ENCODE measurements at regions not wholly inside any gene's neighbourhood (a gene's known extent, or its start where the extent isn't known, plus 50 kb on each side); places are given as distances from the start of the nearest gene placed in this dataset.
"Not testable (repeated sequence)": the region's sequence is repeated elsewhere in the genome, so short reads cannot be mapped to it uniquely, and the experiment has no call there.

DNA sequence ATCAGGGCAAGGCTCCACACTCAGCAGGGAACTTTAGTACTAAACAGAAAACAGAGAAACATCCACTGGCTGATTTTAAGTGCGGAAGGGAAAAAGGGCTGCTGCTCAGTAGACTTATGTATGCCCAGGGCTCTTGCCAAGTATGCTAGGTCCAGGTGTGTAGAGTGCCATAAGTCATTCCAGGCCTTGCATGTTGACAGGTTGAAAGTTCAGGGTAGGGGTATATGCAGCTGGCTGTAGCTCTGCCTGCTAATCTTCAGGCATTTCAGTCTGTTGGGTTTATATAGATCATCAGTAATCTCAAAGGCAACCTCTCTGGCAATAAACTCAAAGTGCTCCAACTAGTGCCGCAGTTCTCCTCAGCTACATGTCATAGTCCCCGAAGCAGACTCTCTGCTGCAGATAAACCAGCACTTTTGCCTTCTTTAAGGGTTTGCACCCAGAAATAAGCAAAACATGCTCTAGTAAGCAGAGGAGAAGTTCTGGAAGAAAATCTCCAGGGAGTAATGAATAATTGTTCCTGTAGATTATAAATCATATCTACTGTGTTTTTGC lies 134.9 kb upstream of the GRIA3 start:
- no peak for DNase-seq (ENCODE audit: low read depth in 2 of 3, low spot score in 1 of 3)

DNA sequence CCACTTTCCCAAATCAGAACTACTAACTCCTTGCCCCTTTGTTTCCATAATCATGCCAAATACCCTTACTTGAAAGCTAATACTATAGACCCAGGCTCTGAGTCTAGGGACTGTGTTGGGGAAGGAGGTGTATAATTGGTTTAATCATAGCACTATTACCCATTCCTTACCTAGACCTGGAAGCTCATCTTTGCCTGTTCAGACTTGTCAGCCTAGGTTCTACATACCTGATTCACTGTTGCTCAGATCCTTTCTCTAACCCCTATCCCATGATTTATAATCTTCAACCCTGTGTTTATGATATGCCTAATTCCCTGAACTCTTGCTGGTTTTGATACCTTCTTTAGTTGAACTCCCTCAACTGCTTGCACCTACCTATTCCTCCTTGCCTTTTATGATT lies 123.1 kb upstream of the GRIA3 start:
- DNase-seq (ENCODE audit: low read depth in 2 of 3, low spot score in 1 of 3): no peak

DNA sequence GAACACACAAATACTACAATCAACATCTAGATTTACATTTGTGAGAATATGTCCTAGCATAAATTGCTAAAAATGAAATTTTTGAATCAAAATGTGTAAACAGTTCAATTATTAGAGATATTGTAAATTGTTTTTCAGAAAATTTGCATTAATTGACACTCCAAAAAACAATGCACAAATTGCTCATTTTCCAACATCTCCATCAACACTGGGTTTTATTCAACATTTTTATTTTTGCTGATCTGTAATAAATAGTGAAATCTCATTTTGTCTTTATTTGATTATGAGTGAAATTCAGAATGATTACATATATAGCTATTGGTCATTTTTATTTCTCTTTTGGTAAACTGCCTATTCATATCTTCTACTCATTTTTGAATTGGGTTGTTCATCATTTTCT lies 120.0 kb upstream of the GRIA3 start:
- no peak for DNase-seq (ENCODE audit: low read depth in 2 of 3, low spot score in 1 of 3)

DNA sequence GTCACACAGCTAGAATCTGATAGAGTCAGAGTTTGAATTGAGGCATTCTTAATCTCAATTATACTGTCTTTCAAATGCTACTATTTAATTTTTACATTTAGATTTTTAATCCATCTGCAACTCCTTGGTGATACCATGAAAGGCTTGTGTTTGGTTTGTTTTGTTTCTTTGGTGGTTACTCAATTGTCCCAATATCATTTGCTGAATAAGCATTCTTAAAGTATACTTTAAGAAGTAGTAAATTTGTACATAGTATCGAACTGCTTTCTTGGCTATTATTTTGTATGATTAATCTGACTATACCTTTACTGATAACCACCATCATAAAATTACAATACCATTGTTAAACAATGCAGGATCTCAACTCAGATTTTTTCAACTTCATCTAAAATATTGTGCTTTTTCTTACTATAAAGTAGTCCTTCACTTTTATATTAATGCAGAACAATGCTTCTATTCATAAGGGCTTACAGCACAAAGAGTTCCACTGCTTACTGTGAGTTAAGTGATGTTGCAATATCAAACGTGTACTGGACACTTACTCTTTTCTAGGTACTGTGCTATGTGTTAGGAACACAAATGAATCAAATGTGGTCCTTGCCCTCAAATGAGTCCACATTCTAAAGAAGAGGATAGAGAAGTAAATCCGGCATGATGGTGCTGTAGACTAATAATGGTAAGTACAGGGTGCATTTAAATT lies 111.2 kb upstream of the GRIA3 start:
- DNase-seq (ENCODE audit: low read depth in 2 of 3, low spot score in 1 of 3): no peak

DNA sequence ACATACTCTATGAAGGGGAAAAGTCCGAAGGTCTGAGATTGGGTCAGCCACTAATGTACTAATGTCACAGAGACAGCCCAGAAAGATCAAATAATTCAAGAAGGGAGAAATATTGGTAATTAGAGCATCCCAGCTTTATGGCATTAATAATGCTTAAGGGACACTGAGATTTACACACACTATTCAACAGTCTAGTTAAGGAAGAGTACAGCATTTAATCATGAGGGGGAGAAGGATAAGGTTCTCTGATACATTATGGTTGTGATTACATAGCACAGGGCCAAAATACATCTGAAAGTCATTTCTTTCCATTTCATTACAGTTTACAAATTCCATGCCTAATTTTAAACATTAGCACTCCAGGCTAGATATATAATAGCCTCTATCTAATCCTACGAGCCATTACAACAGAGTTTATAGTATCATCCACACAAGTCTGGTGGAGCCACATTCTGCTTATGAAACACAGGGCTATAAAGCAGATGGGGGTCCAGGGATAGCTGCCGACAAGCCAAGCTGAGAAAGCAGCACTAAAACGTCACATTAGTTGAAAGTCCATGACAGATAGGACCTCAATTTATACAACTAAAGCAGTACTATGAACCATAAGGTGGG lies 108.0 kb upstream of the GRIA3 start:
- DNase-seq (ENCODE audit: low read depth in 2 of 3, low spot score in 1 of 3): no peak

DNA sequence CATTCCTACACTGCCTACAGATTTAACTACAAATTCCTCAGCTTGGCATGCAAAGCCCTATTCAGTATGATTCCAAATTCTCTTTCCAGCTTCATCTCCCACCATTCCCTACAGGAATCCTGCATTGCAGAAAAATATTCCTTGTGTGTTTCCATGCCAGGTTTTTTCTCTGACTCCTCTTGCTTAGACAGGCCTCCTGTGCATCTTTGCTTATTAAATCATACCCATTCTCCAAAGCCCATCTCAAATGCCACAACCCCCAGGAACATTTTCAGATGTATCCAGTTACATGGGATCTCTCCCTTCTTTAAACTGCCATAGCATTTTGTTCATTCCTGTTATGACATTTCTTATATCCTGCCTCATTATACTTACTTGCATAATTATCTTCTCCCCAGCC lies 106.4 kb upstream of the GRIA3 start:
- no peak for DNase-seq (ENCODE audit: low read depth in 2 of 3, low spot score in 1 of 3)

DNA sequence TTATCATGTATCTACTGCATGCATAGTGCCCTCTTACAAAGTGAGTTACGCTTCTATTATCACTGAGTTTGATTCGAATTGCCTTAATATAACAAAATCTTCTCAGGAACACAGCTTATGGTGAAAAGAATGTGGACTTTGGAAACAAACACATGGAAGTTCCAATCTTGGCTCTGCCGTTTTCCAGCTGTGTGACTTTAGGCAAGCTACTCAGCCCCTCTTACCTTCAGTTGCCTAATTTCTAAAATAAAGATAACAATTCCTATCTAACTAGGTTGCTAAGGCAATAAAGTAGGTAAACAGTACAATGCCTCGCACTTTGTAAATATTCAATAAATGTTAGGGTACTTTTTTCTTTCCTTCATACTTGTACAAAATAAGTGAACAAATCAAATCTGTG lies 104.0 kb upstream of the GRIA3 start:
- DNase-seq (ENCODE audit: low read depth in 2 of 3, low spot score in 1 of 3): no peak

DNA sequence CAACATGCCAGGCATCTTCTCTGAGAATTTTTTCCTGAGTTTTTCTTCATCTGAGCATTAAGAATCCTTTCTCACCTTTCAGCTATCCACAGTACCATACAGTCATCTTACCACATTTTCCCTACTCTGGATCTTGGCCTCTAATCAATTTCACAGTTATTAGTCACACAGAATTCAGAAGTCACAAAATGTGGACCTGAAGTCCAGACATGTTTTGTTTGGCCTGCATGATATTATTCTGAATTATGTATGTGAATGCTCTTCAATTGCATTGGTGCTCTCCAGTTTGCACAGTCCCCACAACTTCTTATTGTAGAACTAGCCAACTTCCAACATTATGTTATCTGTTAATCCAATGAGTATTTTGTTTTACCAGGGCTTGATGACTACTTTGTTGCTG lies 102.3 kb upstream of the GRIA3 start:
- DNase-seq (ENCODE audit: low read depth in 2 of 3, low spot score in 1 of 3): no peak

DNA sequence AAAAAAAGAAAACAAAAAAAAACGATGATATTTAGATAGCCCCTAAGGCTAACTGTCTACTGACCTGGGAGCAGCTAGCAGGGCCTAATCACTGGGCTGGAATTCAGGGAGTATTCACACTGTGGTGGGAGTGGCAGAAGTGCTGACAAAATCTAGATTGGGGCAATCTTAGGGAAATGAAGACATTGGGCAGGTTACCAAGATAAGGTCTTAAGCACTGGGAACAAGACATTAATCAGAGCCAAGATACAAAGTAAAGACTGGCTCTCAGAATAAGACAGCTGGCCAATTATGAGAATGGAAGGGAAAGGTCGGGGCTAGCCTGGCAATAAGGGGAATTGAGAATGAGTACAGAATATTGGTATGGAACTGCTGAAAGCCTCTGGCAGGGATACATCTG lies 100.2 kb upstream of the GRIA3 start:
- DNase-seq (ENCODE audit: low read depth in 2 of 3, low spot score in 1 of 3): no peak

DNA sequence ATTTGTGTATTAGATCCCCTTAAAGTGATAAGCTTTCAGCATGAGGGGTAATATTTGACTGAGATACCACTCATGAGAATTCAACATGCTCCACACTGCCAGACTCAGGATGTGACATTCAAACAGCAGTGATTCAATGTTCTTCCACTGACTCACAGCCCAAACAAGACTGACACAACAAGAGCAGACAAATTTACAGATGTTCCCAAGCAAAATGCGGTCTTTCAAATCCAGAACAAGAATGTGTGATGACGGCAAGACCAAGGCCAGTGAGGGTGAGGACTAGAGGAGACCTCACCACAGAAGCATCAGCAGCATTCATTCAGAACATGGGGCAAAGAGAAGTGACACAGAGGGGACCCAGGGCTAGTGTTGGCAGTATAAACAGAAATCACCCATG lies 99.3 kb upstream of the GRIA3 start:
- DNase-seq (ENCODE audit: low read depth in 2 of 3, low spot score in 1 of 3): no peak

DNA sequence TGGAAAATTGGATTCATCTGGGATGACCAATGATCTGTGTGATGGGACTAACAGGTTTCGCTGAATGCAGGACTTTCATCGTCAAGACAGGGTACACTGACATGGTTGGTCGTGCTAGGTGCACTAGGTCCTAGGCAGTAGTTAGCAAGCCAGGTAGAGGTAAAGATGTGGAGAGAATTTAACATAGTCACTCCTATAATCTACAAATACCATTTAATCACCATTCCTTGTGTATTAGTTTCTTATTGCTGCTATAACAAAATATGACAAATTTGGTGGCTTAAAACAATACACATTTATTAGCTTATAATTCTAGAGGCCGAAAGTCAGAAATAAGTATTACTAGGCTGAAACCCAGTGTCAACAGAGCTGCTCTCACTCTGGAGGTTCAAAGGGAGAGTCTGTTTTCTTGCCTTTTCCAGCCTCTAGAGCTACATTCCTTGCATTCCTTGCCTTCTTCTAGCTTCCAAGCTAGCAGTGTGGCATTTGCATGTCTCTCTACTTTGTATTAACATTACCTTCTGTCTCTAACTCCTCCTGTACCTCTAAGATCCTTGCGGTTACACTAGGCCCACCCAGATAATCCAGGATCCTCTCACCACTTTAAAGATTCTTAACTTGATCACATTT lies 98.7 kb upstream of the GRIA3 start:
- DNase-seq (ENCODE audit: low read depth in 2 of 3, low spot score in 1 of 3): no peak

DNA sequence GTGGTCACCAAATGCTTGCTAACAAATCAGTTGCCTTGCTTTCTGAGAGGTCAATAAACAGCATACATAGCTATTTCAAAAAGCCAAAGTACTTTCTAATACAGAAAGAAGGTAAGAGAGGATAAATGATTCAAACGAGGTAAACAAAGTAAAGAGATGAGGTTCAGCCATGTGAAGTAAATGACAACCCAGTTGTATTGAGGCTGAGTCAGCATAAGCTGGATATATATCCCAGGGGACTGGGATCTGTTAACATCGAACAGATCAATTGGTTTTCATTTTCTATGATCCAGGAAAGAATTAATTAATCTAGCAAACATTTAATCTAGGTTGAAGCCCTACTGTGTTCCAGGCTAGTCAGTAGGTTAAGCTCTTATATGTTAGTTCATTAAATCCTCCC lies 97.3 kb upstream of the GRIA3 start:
- no peak for DNase-seq (ENCODE audit: low read depth in 2 of 3, low spot score in 1 of 3)

DNA sequence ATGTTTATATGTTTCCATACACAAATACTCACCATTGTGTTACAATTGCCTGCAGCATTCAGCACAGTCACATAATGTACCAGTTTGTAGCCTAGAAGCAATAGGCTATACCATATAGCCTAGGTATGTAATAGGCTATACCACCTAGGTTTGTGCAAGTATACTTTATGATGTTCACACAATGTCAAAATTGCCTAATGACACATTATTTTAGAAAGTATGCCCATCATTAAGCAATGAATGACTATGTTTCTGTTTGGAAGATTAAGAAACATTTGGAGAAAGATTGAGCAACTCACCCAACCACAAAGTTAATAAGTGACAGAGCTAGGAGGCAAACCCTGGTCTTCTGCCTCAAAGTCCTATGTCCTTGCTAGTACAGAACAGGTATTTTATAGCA lies 96.8 kb upstream of the GRIA3 start:
- no peak for DNase-seq (ENCODE audit: low read depth in 2 of 3, low spot score in 1 of 3)

DNA sequence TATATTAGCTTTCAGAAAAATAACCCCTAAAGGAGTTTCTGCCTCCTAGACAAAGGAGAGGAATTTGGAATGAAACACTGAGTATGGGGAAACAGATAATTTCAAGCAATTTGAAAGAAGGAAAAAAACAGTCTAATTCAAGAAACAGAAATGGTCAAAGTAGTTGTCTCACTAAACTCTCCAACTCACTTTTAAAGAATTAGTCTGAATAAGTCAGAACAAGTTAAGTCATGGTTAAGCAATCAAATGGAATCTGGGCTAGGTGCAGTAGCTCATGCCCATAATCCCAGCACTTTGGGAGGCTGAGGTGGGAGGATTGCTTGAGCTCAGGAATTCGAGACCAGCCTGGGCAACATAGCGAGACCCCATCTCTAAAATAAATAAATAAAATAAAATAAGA lies 95.7 kb upstream of the GRIA3 start:
- DNase-seq (ENCODE audit: low read depth in 2 of 3, low spot score in 1 of 3): no peak

DNA sequence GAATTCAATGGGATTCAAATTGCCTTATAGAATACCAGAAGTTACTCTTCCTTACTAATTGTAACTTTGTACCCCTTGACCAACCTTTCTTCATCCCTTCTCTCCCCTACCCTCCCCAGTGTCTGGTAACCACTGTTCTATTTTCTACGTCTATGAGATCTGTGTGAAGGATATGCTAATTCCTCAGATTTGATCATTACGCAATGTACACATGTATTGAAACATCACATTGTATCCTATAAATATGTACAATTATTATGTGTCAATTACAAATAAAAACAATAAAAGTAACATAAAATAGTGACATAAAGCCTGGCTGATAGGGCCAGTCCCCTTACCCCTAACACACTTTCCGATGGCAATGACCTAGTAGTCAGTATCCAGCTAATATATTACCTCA lies 95.1 kb upstream of the GRIA3 start:
- no peak for DNase-seq (ENCODE audit: low read depth in 2 of 3, low spot score in 1 of 3)

DNA sequence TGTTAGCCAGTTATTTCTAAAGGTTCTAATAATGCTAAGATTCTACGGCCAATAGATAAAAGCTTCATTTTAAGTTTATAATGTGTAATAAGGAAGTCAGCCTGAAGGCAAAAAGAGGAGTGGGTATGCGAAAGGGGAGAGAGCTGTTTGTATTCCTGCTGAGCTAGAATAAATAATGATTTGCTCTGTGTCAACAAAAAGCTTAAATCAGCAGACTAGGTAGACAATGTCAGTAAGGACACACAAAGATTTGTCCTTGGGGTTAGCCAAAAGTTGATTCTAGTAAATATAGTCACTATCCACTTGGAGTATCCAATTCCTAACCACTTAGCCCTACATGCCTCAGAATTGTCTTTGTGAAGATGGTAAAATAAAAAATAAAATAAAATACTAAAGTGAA lies 90.3 kb upstream of the GRIA3 start:
- DNase-seq (ENCODE audit: low read depth in 2 of 3, low spot score in 1 of 3): no peak

DNA sequence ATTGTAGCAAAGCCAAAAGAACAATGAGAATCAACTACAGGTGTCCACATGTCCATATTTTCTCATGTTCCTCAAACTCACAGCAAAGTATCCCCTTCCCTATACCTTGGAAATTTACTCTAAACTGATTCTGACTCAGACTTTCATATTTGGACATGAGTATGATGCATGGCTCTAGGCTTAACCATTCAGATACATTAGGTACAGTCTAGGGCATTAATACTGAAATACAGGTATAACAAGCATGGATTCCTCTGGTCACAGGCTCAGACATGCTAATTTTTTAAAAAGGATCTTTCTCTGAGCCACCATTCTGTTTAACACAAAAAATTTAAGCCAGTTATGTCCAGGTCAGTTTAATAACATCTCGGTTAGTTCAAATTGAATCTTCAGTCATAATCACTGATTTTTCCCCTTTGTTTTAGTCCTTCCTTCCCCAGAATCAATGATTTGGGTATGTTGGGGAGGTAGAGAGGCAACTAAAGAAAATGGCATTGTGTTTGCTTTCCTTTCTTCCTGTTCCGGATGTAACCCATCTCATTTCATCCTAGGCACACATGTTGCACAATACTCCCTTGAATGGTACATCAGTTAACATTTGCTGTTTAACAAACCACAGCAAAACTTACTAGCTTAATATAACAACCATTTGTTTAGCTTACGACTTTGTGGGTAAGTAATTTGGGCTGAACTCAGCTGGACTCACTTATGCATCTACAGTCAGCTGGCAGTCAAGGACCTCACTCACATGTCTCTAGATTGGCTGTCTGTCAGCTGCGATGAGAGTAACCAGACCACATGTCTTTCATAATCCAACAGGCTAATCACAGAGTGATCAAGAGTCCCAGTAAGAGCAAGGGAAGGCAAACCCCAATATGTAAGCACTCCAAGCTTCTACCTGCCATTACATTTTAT lies 75.3 kb upstream of the GRIA3 start:
- DNase-seq (ENCODE audit: low read depth in 2 of 3, low spot score in 1 of 3): no peak

DNA sequence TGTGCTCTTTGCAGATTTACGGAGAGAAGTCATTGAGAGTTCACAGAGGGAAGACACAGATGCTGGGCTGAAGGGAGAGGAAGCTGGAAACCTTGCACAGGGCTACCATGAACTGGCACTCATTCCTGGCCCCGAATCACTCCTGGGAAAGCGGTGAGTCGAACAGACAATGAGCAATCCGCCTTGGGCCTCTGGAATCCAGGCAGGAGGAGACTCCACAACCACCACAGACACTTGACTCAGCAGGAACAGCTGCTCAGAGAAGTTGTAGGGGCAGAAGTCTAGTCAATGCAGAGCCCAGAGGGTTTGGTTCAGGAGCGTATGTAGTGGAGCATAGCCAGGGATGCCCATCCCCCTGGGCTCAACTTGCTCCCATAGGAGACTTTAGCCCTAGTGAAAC lies 62.8 kb upstream of the GRIA3 start:
- no peak for DNase-seq (ENCODE audit: low read depth in 2 of 3, low spot score in 1 of 3)

DNA sequence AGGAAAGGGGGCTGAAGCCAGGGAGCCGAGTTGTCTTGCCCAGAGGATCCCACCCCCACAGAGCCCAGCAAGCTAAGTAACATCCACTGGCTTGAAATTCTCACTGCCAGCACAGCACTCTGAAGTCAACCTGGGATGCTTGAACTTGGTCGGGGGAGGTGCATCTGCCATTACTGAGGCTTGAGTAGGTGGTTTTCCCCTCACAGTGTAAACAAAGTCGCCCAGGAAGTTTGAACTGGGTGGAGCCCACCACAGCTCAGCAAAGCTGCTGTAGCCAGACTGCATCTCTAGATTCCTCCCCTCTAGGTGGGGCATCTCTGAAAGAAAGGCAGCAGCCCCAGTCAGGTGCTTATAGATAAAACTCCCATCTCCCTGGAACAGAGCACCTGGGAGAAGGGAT lies 54.3 kb upstream of the GRIA3 start:
- not testable (repeated sequence) for DNase-seq (ENCODE audit: low read depth in 2 of 3, low spot score in 1 of 3)

Measured in stimulated activated CD4-positive, alpha-beta T cell treated with anti-CD3 and anti-CD28 coated beads, Interleukin-12 subunit alpha, Interleukin-12 subunit beta, amount 100 ng/mL, for 48 hours (primary cell).